ENCODE measurements at regions not wholly inside any gene's neighbourhood (a gene's known extent, or its start where the extent isn't known, plus 50 kb on each side); places are given as distances from the start of the nearest gene placed in this dataset.

- Mint-ChIP-seq H3K27ac (no peak overlapping the region), H3K36me3 (no peaks in the 10 kb centered on the region), H3K4me1 (peaks cover 4% of the 10 kb centered on the region), H3K9me3 (ENCODE audit: low read depth) (no peaks in the 10 kb centered on the region), H3K4me3 (no peak overlapping the region), H3K27me3 (peaks cover 27% of the 10 kb centered on the region)
- ATAC-seq (no peak), DNase-seq (no peak)
- CTCF ChIA-PET: no interaction called here
These were observed 54.4 kb downstream of the UNCX start for GRCh38 chr7:1286946-1287645.

- H3K36me3 Mint-ChIP-seq: no peaks in the 10 kb centered on the region
- peaks cover 4% of the 10 kb centered on the region for H3K4me1 Mint-ChIP-seq
- ATAC-seq (no peak), DNase-seq (no peak)
- peaks cover 27% of the 10 kb centered on the region for H3K27me3 Mint-ChIP-seq
- no peaks in the 10 kb centered on the region for H3K9me3 Mint-ChIP-seq (ENCODE audit: low read depth)
- no peak overlapping the region for H3K27ac Mint-ChIP-seq
- no peak overlapping the region for H3K4me3 Mint-ChIP-seq
- CTCF ChIA-PET: no interaction called here
These were observed 55.1 kb downstream of the UNCX start for GRCh38 chr7:1287752-1288201.

- Mint-ChIP-seq H3K27ac (no peak overlapping the region), H3K9me3 (ENCODE audit: low read depth) (no peaks in the 10 kb centered on the region), H3K36me3 (no peaks in the 10 kb centered on the region), H3K27me3 (peaks cover 27% of the 10 kb centered on the region), H3K4me1 (peaks cover 4% of the 10 kb centered on the region), H3K4me3 (no peak overlapping the region)
- CTCF ChIA-PET: no interaction called here
- DNase-seq (no peak), ATAC-seq (no peak)
These were observed 55.8 kb downstream of the UNCX start for GRCh38 chr7:1288390-1288995.

- peaks cover 4% of the 10 kb centered on the region for H3K4me1 Mint-ChIP-seq
- no peaks in the 10 kb centered on the region for H3K9me3 Mint-ChIP-seq (ENCODE audit: low read depth)
- H3K27ac Mint-ChIP-seq: no peak overlapping the region
- no peak for ATAC-seq
- no peak overlapping the region for H3K4me3 Mint-ChIP-seq
- peaks cover 27% of the 10 kb centered on the region for H3K27me3 Mint-ChIP-seq
- H3K36me3 Mint-ChIP-seq: no peaks in the 10 kb centered on the region
- CTCF ChIA-PET: no interaction called here
- no peak for DNase-seq
These were observed 56.4 kb downstream of the UNCX start for GRCh38 chr7:1288996-1289551.

GRCh38 chr7:1289666-1290025 lies 57.0 kb downstream of the UNCX start:
- no peak for ATAC-seq
- Mint-ChIP-seq H3K36me3 (no peaks in the 10 kb centered on the region), H3K27me3 (peaks cover 27% of the 10 kb centered on the region), H3K4me3 (no peak overlapping the region), H3K27ac (no peak overlapping the region), H3K4me1 (peaks cover 4% of the 10 kb centered on the region), H3K9me3 (ENCODE audit: low read depth) (no peaks in the 10 kb centered on the region)
- DNase-seq: no peak
- CTCF ChIA-PET: no interaction called here

- H3K27ac Mint-ChIP-seq: no peak overlapping the region
- DNase-seq: no peak
- no peaks in the 10 kb centered on the region for H3K36me3 Mint-ChIP-seq
- no peak for ATAC-seq
- peaks cover 27% of the 10 kb centered on the region for H3K27me3 Mint-ChIP-seq
- CTCF ChIA-PET: no interaction called here
- H3K4me3 Mint-ChIP-seq: no peak overlapping the region
- no peaks in the 10 kb centered on the region for H3K9me3 Mint-ChIP-seq (ENCODE audit: low read depth)
- peaks cover 4% of the 10 kb centered on the region for H3K4me1 Mint-ChIP-seq
These were observed 57.5 kb downstream of the UNCX start for GRCh38 chr7:1290026-1290678.

GRCh38 chr7:1290679-1291356 lies 58.1 kb downstream of the UNCX start:
- H3K4me1 Mint-ChIP-seq: peaks cover 4% of the 10 kb centered on the region
- H3K27ac Mint-ChIP-seq: no peak overlapping the region
- CTCF ChIA-PET: no interaction called here
- DNase-seq: no peak
- no peaks in the 10 kb centered on the region for H3K9me3 Mint-ChIP-seq (ENCODE audit: low read depth)
- H3K4me3 Mint-ChIP-seq: no peak overlapping the region
- ATAC-seq: no peak
- H3K36me3 Mint-ChIP-seq: no peaks in the 10 kb centered on the region
- peaks cover 27% of the 10 kb centered on the region for H3K27me3 Mint-ChIP-seq

- no peak overlapping the region for H3K27ac Mint-ChIP-seq
- H3K9me3 Mint-ChIP-seq (ENCODE audit: low read depth): no peaks in the 10 kb centered on the region
- H3K27me3 Mint-ChIP-seq: peaks cover 27% of the 10 kb centered on the region
These were observed 58.7 kb downstream of the UNCX start for GRCh38 chr7:1291357-1291689.

GRCh38 chr7:1291845-1292765 lies 59.4 kb downstream of the UNCX start:
- H3K4me3 Mint-ChIP-seq: no peak overlapping the region
- no peaks in the 10 kb centered on the region for H3K9me3 Mint-ChIP-seq (ENCODE audit: low read depth)
- CTCF ChIA-PET: no interaction called here
- DNase-seq (no peak), ATAC-seq (no peak)
- no peaks in the 10 kb centered on the region for H3K36me3 Mint-ChIP-seq
- no peak overlapping the region for H3K27ac Mint-ChIP-seq
- H3K27me3 Mint-ChIP-seq: peaks cover 29% of the 10 kb centered on the region
- peaks cover 4% of the 10 kb centered on the region for H3K4me1 Mint-ChIP-seq

More at GRCh38 chr7:1291357-1291689, 58.7 kb downstream of the UNCX start:
- no peak for ATAC-seq
- H3K4me1 Mint-ChIP-seq: peaks cover 4% of the 10 kb centered on the region
- no peaks in the 10 kb centered on the region for H3K36me3 Mint-ChIP-seq
- CTCF ChIA-PET: no interaction called here
- no peak for DNase-seq
- H3K4me3 Mint-ChIP-seq: no peak overlapping the region

GRCh38 chr7:1292972-1293830 lies 60.5 kb downstream of the UNCX start:
- H3K9me3 Mint-ChIP-seq (ENCODE audit: low read depth): no peaks in the 10 kb centered on the region
- CTCF ChIA-PET: no interaction called here
- H3K4me3 Mint-ChIP-seq: no peak overlapping the region
- H3K4me1 Mint-ChIP-seq: peaks cover 4% of the 10 kb centered on the region
- no peaks in the 10 kb centered on the region for H3K36me3 Mint-ChIP-seq
- ATAC-seq: no peak
- H3K27ac Mint-ChIP-seq: no peak overlapping the region
- DNase-seq: no peak
- H3K27me3 Mint-ChIP-seq: peaks cover 29% of the 10 kb centered on the region

- H3K4me3 Mint-ChIP-seq: no peak overlapping the region
- H3K4me1 Mint-ChIP-seq: peaks cover 4% of the 10 kb centered on the region
- CTCF ChIA-PET: no interaction called here
- peaks cover 29% of the 10 kb centered on the region for H3K27me3 Mint-ChIP-seq
- no peak for ATAC-seq
- H3K9me3 Mint-ChIP-seq (ENCODE audit: low read depth): no peaks in the 10 kb centered on the region
- no peak overlapping the region for H3K27ac Mint-ChIP-seq
- no peak for DNase-seq
- H3K36me3 Mint-ChIP-seq: no peaks in the 10 kb centered on the region
These were observed 61.3 kb downstream of the UNCX start for GRCh38 chr7:1293950-1294411.

- H3K9me3 Mint-ChIP-seq (ENCODE audit: low read depth): no peaks in the 10 kb centered on the region
- no peak overlapping the region for H3K4me3 Mint-ChIP-seq
- no peak overlapping the region for H3K27ac Mint-ChIP-seq
- no peak for DNase-seq
- CTCF ChIA-PET: no interaction called here
- no peaks in the 10 kb centered on the region for H3K36me3 Mint-ChIP-seq
- ATAC-seq: no peak
- H3K27me3 Mint-ChIP-seq: peaks cover 12% of the 10 kb centered on the region
- H3K4me1 Mint-ChIP-seq: no peaks in the 10 kb centered on the region
These were observed 63.2 kb downstream of the UNCX start for GRCh38 chr7:1295776-1296355.
